22Rv1 (cell line): ENCODE measurements at regions not wholly inside any gene's neighbourhood (a gene's known extent, or its start where the extent isn't known, plus 50 kb on each side); places are given as distances from the start of the nearest gene placed in this dataset.

ENCODE experiments used
- ZFX ChIP-seq: fragments of 450-650 bp; IDR thresholded peaks from 2 replicates; pipeline ENCODE4 v1.6.1; 2017; ENCODE audit warnings: antibody characterized with exemption, borderline replicate concordance
- TF ChIP-seq, protein P1 (sequence below): fragments of 450-650 bp; IDR thresholded peaks from 2 replicates; pipeline ENCODE4 v1.5.1; 2017; ENCODE audit warnings: mild to moderate bottlenecking

DNA sequence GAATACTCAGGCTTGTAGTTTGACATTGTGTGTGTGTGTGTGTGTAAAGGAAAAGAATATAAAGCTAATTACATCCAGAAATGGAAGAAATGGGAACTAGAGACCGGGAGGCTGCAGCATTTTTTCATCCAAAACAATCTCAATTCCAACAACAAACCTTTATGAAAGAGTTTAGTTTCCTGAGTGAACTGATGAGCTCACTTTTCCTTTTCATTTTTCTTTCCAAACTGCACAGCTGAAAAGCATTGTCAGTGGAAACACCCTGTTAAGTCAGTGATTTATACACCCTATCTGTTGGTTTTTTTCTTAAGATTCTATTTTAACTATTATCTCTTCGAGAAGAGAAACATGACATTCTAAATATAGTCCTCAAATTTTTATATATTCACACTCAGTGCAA is 130.9 kb downstream of the RFPL4B start:
- TF ChIP-seq, protein P1, sequence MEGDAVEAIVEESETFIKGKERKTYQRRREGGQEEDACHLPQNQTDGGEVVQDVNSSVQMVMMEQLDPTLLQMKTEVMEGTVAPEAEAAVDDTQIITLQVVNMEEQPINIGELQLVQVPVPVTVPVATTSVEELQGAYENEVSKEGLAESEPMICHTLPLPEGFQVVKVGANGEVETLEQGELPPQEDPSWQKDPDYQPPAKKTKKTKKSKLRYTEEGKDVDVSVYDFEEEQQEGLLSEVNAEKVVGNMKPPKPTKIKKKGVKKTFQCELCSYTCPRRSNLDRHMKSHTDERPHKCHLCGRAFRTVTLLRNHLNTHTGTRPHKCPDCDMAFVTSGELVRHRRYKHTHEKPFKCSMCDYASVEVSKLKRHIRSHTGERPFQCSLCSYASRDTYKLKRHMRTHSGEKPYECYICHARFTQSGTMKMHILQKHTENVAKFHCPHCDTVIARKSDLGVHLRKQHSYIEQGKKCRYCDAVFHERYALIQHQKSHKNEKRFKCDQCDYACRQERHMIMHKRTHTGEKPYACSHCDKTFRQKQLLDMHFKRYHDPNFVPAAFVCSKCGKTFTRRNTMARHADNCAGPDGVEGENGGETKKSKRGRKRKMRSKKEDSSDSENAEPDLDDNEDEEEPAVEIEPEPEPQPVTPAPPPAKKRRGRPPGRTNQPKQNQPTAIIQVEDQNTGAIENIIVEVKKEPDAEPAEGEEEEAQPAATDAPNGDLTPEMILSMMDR = no peak
- TF ChIP-seq ZFX = no peak
